WTC11 (cell line): ENCODE measurements at regions not wholly inside any gene's neighbourhood (a gene's known extent, or its start where the extent isn't known, plus 50 kb on each side); places are given as distances from the start of the nearest gene placed in this dataset.

Source experiments
- ATAC-seq: fragments of 200-7000 bp; cut with Tn5 transposase; 2 replicates; pipeline ENCODE4 v1.10.0; 2021; ENCODE audit warnings: mild to moderate bottlenecking, moderate library complexity
- CTCF ChIA-PET: fragments of 300-600 bp; sonication (Branson Sonifier 250); formaldehyde crosslinking; loops from one replicate; lab custom pipeline; 2021; ENCODE audit warnings: antibody characterized with exemption; lab: Charles Lee
- POLR2A ChIA-PET: fragments of 350-600 bp; sonication (Branson Sonifier 250); formaldehyde crosslinking; loops from one replicate; lab custom pipeline; 2021; ENCODE audit warnings: antibody characterized with exemption; lab: Charles Lee
- DNase-seq: peaks from one replicate; pipeline ENCODE4 v3.0.0; 2021; ENCODE audit warnings: low spot score
- H3K27ac Mint-ChIP-seq: 2 replicates; pipeline ENCODE4 v1.8.0; 2021; ENCODE audit warnings: mixed read lengths
- H3K27me3 Mint-ChIP-seq: 2 replicates; pipeline ENCODE4 v1.8.0; 2021; ENCODE audit warnings: low read depth, mild to moderate bottlenecking, moderate library complexity, mixed read lengths
- H3K36me3 Mint-ChIP-seq: 2 replicates; pipeline ENCODE4 v1.8.0; 2021; ENCODE audit warnings: mixed read lengths
- H3K4me1 Mint-ChIP-seq: 2 replicates; pipeline ENCODE4 v1.8.0; 2022; ENCODE audit warnings: mixed read lengths
- H3K4me3 Mint-ChIP-seq: 2 replicates; pipeline ENCODE4 v1.8.0; 2021; ENCODE audit warnings: mild to moderate bottlenecking, moderate library complexity, mixed read lengths
- H3K9me3 Mint-ChIP-seq: 2 replicates; pipeline ENCODE4 v1.8.0; 2021; ENCODE audit warnings: mixed read lengths
- CBFB ChIP-seq: sonication (generic); formaldehyde crosslinking; IDR thresholded peaks from 2 replicates; pipeline ENCODE4 v1.8.1; 2022; ENCODE audit warnings: mild to moderate bottlenecking, low read depth, missing genetic modification reagents
- CDX4 ChIP-seq: fragments of 250-450 bp; sonication (Bioruptor Pico); IDR thresholded peaks from 2 replicates; pipeline ENCODE4 v1.9.0; 2021; ENCODE audit warnings: moderate library complexity, mild to moderate bottlenecking, inconsistent platforms, borderline replicate concordance
- CREB1 ChIP-seq: sonication (generic); formaldehyde crosslinking; IDR thresholded peaks from 2 replicates; pipeline ENCODE4 v1.8.0; 2023; ENCODE audit warnings: mild to moderate bottlenecking, missing genetic modification reagents
- E2F1 ChIP-seq: sonication (generic); formaldehyde crosslinking; IDR thresholded peaks from 2 replicates; pipeline ENCODE4 v1.8.0; 2022; ENCODE audit warnings: mild to moderate bottlenecking, missing genetic modification reagents
- FOXK1 ChIP-seq: sonication (generic); formaldehyde crosslinking; IDR thresholded peaks from 2 replicates; pipeline ENCODE4 v1.8.0; 2022; ENCODE audit warnings: mild to moderate bottlenecking, moderate library complexity, missing genetic modification reagents
- GABPB1 ChIP-seq: sonication (generic); formaldehyde crosslinking; IDR thresholded peaks from 2 replicates; pipeline ENCODE4 v1.8.1; 2023; ENCODE audit warnings: mild to moderate bottlenecking, missing genetic modification reagents
- IRF1 ChIP-seq: sonication (generic); formaldehyde crosslinking; IDR thresholded peaks from 2 replicates; pipeline ENCODE4 v1.8.0; 2023; ENCODE audit warnings: missing genetic modification reagents
- JAZF1 ChIP-seq: fragments of 250-450 bp; sonication (Bioruptor Pico); IDR thresholded peaks from 2 replicates; pipeline ENCODE4 v1.9.0; 2021; ENCODE audit warnings: moderate library complexity, mild to moderate bottlenecking, inconsistent platforms
- NR2C2 ChIP-seq: sonication (generic); formaldehyde crosslinking; IDR thresholded peaks from 2 replicates; pipeline ENCODE4 v1.8.0; 2022; ENCODE audit warnings: mild to moderate bottlenecking, missing genetic modification reagents
- NR3C1 ChIP-seq: sonication (generic); formaldehyde crosslinking; conservative IDR thresholded peaks from 2 replicates; pipeline ENCODE4 v1.8.1; 2023; ENCODE audit warnings: low read depth, mild to moderate bottlenecking, missing genetic modification reagents
- SP1 ChIP-seq: sonication (generic); formaldehyde crosslinking; conservative IDR thresholded peaks from 2 replicates; pipeline ENCODE4 v1.8.1; 2022; ENCODE audit warnings: missing genetic modification reagents
- TEAD4 ChIP-seq: sonication (generic); formaldehyde crosslinking; IDR thresholded peaks from 2 replicates; pipeline ENCODE4 v1.8.0; 2022; ENCODE audit warnings: mild to moderate bottlenecking, missing genetic modification reagents
- ZMAT4 ChIP-seq: fragments of 250-450 bp; sonication (Bioruptor Pico); IDR thresholded peaks from 2 replicates; pipeline ENCODE4 v1.9.0; 2021; ENCODE audit warnings: mild to moderate bottlenecking
- ZNF512 ChIP-seq: sonication (generic); formaldehyde crosslinking; IDR thresholded peaks from 2 replicates; pipeline ENCODE4 v1.8.1; 2022; ENCODE audit warnings: missing genetic modification reagents, borderline replicate concordance
- TF ChIP-seq, protein P1 (sequence below): sonication (generic); formaldehyde crosslinking; IDR thresholded peaks from 2 replicates; pipeline ENCODE4 v1.8.1; 2023; ENCODE audit warnings: mild to moderate bottlenecking, missing genetic modification reagents, borderline replicate concordance
- TF ChIP-seq, protein P2 (sequence below): fragments of 250-450 bp; sonication (Bioruptor Pico); IDR thresholded peaks from 2 replicates; pipeline ENCODE4 v1.9.0; 2021; ENCODE audit warnings: mild to moderate bottlenecking

DNA sequence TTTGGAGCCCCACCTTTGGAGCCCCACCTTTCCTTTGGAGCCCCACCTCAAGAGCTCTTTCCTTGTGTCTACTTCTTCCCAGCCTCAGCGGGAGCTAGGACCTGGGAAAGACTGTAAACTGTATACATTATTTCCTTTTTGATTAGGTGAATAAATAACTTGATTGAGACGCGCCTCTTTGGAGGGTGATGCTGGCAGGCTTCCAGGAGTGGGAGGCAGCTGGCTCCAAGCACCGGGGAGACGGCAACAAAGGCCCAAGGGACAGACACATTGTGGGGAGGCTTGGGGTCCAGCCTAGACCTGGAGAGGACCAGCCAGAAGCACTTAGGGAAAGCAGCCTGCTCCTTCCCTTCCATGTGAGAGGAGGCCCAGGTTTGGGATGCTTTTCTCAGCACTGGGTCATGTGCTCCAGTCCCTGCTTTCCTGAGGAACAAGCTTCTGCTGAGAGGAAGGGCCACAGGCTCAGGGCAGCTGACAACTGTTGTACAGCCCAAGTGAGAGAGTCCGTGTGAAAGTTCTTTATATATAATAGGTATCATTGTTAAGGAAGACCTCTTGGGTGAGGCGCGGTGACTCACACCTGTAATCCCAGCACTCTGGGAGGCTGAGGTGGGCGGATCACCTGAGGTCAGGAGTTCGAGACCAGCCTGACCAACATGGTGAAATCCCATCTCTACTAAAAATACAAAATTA lies 297.2 kb upstream of the SLC14A2 start:
- POLR2A ChIA-PET = no interaction called here
- Mint-ChIP-seq H3K27me3 (no peaks in the 10 kb centered on the region; the same call in 1 of the 2 replicates), H3K36me3 (no peaks in the 10 kb centered on the region), H3K4me3 (no peak overlapping the region), H3K9me3 (no peaks in the 10 kb centered on the region), H3K4me1 (peaks cover 4% of the 10 kb centered on the region; the same call in 1 of the 2 replicates)
- no peak for ATAC-seq
- DNase-seq = no peak
- TF ChIP-seq TEAD4 (CRISPR knock-in tag) (no peak), GABPB1 (no peak), JAZF1 (CRISPR knock-in tag) (no peak), NR3C1 (CRISPR knock-in tag) (no peak), ZNF512 (CRISPR knock-in tag) (no peak)
- TF ChIP-seq, all 79 proteins: peak for 0
- H3K27ac Mint-ChIP-seq = no peak overlapping the region
- CTCF ChIA-PET = interaction anchor here (0.9 to 1.7 kb wide), 2 partner anchors 68 to 105 kb away, joined by 3 to 6 read pairs; no protein-coding TSS in a partner anchor

GRCh38 chr18:45320724-45321123 lies 294.6 kb upstream of the SLC14A2 start:
- no peak for ATAC-seq
- H3K4me1 Mint-ChIP-seq = peaks cover 23% of the 10 kb centered on the region
- no peak overlapping the region for H3K27ac Mint-ChIP-seq
- DNase-seq = no peak
- no peak overlapping the region for H3K4me3 Mint-ChIP-seq
- CTCF ChIA-PET = interaction anchor here (0.6 kb wide), 1 partner anchor 64 kb away, joined by 8 read pairs; no protein-coding TSS in a partner anchor
- POLR2A ChIA-PET = no interaction called here
- TF ChIP-seq CBFB (CRISPR knock-in tag) (no peak), FOXK1 (no peak), CREB1 (CRISPR knock-in tag) (no peak), CDX4 (no peak), E2F1 (CRISPR knock-in tag) (no peak), ZMAT4 (CRISPR knock-in tag) (no peak), NR2C2 (no peak), SP1 (no peak), IRF1 (CRISPR knock-in tag) (no peak)
- TF ChIP-seq, protein P1, sequence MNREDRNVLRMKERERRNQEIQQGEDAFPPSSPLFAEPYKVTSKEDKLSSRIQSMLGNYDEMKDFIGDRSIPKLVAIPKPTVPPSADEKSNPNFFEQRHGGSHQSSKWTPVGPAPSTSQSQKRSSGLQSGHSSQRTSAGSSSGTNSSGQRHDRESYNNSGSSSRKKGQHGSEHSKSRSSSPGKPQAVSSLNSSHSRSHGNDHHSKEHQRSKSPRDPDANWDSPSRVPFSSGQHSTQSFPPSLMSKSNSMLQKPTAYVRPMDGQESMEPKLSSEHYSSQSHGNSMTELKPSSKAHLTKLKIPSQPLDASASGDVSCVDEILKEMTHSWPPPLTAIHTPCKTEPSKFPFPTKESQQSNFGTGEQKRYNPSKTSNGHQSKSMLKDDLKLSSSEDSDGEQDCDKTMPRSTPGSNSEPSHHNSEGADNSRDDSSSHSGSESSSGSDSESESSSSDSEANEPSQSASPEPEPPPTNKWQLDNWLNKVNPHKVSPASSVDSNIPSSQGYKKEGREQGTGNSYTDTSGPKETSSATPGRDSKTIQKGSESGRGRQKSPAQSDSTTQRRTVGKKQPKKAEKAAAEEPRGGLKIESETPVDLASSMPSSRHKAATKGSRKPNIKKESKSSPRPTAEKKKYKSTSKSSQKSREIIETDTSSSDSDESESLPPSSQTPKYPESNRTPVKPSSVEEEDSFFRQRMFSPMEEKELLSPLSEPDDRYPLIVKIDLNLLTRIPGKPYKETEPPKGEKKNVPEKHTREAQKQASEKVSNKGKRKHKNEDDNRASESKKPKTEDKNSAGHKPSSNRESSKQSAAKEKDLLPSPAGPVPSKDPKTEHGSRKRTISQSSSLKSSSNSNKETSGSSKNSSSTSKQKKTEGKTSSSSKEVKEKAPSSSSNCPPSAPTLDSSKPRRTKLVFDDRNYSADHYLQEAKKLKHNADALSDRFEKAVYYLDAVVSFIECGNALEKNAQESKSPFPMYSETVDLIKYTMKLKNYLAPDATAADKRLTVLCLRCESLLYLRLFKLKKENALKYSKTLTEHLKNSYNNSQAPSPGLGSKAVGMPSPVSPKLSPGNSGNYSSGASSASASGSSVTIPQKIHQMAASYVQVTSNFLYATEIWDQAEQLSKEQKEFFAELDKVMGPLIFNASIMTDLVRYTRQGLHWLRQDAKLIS (CRISPR knock-in tag) = no peak
- TF ChIP-seq, protein P2, sequence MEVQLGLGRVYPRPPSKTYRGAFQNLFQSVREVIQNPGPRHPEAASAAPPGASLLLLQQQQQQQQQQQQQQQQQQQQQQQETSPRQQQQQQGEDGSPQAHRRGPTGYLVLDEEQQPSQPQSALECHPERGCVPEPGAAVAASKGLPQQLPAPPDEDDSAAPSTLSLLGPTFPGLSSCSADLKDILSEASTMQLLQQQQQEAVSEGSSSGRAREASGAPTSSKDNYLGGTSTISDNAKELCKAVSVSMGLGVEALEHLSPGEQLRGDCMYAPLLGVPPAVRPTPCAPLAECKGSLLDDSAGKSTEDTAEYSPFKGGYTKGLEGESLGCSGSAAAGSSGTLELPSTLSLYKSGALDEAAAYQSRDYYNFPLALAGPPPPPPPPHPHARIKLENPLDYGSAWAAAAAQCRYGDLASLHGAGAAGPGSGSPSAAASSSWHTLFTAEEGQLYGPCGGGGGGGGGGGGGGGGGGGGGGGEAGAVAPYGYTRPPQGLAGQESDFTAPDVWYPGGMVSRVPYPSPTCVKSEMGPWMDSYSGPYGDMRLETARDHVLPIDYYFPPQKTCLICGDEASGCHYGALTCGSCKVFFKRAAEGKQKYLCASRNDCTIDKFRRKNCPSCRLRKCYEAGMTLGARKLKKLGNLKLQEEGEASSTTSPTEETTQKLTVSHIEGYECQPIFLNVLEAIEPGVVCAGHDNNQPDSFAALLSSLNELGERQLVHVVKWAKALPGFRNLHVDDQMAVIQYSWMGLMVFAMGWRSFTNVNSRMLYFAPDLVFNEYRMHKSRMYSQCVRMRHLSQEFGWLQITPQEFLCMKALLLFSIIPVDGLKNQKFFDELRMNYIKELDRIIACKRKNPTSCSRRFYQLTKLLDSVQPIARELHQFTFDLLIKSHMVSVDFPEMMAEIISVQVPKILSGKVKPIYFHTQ (CRISPR knock-in tag) = no peak
- no peaks in the 10 kb centered on the region for H3K36me3 Mint-ChIP-seq
- no peaks in the 10 kb centered on the region for H3K9me3 Mint-ChIP-seq
- no peaks in the 10 kb centered on the region; the same call in 1 of the 2 replicates for H3K27me3 Mint-ChIP-seq
